Esophagus squamous epithelium (tissue), 4 donors: ENCODE measurements at regions not wholly inside any gene's neighbourhood (a gene's known extent, or its start where the extent isn't known, plus 50 kb on each side); places are given as distances from the start of the nearest gene placed in this dataset.

Experiments used
- CTCF ChIP-seq, 6 experiments: fragments of 450-650 bp in 4 of 6; fragments of 200-600 bp in 2 of 6; sonication (generic) in 2 of 6; IDR thresholded peaks; one replicate each; pipeline ENCODE4 v1.5.1; 2016 to 2019; ENCODE audit warnings: antibody characterized with exemption in 6 of 6, mild to moderate bottlenecking in 4 of 6, moderate library complexity in 4 of 6
- POLR2A ChIP-seq, 4 donors: fragments of 450-650 bp; IDR thresholded peaks; one replicate each; pipeline ENCODE4 v1.6.1; 2017; ENCODE audit warnings: antibody characterized with exemption in 4 of 4, mild to moderate bottlenecking in 4 of 4, moderate library complexity in 3 of 4

DNA sequence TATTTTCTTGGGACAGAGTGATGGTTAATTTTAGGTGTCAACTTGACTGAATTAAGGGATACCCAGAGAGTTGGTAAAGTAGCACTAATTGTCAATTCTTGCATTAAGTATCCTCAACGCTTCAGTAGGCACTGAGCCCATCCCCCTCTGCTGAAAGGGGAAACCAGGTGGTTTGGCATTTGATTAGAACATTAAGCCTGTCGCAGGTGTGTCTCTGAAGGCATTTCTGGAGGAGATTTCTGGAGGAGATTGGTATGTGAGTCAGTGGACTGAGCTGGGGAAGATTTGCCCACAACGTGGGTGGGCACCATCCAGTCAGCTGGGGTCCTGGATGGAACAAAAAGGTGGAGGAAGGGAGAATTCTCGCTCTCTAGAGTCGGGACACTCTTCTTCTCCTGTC, 119.8 kb downstream of the RFX6 start:
- TF ChIP-seq CTCF (IDR thresholded peaks at IDR 0.05) (no peak), POLR2A (IDR thresholded peaks at IDR 0.05) (no peak)
